ENCODE measurements at regions not wholly inside any gene's neighbourhood (a gene's known extent, or its start where the extent isn't known, plus 50 kb on each side); places are given as distances from the start of the nearest gene placed in this dataset.
"Not testable (repeated sequence)": the region's sequence is repeated elsewhere in the genome, so short reads cannot be mapped to it uniquely, and the experiment has no call there.

DNA sequence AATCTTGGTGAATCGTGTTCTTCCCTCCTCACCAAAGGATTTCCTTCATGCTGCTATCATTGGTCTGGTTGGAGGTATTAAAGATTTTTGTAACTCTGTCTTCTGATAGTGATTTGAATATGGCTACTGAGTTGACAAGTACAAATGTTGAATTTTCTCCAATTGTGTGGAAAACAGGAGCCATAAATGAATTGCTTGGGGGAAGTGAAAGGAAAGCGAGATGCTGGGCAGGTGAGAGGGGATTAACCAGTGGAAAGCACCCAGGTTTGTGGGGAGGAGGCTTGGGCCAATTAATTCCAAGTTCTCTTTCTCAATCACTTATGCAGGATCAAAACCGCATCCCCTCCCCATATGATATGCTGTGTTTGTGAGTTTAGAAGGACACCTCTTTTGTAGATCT, 372.5 kb downstream of the IL20RB start:
- no peak overlapping the region for H3K4me2 ChIP-seq (ENCODE audit: low read length)
- BruUV-seq (replicated peaks), result no TSS peak
- no peak overlapping the region for H3K27ac ChIP-seq (ENCODE audit: low read depth, low read length, poor library complexity, severe bottlenecking)
- H3K36me3 ChIP-seq (ENCODE audit: insufficient read depth, low read length), result no peaks in the 10 kb centered on the region
- no peak for DNase-seq (ENCODE audit: low spot score)
- no peaks in the 10 kb centered on the region for H3K4me1 ChIP-seq (ENCODE audit: insufficient read depth, low read length, poor library complexity, severe bottlenecking)
- H4K20me1 ChIP-seq (ENCODE audit: insufficient read depth, low read length), result no peaks in the 10 kb centered on the region
- H3K9me2 ChIP-seq (ENCODE audit: insufficient read depth, low read length), result no peaks in the 10 kb centered on the region
- H3K4me3 ChIP-seq (ENCODE audit: low read depth, low read length, poor library complexity, severe bottlenecking), result no peak overlapping the region
- TF ChIP-seq, protein P1, sequence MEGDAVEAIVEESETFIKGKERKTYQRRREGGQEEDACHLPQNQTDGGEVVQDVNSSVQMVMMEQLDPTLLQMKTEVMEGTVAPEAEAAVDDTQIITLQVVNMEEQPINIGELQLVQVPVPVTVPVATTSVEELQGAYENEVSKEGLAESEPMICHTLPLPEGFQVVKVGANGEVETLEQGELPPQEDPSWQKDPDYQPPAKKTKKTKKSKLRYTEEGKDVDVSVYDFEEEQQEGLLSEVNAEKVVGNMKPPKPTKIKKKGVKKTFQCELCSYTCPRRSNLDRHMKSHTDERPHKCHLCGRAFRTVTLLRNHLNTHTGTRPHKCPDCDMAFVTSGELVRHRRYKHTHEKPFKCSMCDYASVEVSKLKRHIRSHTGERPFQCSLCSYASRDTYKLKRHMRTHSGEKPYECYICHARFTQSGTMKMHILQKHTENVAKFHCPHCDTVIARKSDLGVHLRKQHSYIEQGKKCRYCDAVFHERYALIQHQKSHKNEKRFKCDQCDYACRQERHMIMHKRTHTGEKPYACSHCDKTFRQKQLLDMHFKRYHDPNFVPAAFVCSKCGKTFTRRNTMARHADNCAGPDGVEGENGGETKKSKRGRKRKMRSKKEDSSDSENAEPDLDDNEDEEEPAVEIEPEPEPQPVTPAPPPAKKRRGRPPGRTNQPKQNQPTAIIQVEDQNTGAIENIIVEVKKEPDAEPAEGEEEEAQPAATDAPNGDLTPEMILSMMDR (conservative IDR thresholded peaks at IDR 0.05; ENCODE audit: low read length), result no peak
- TF ChIP-seq EZH2phosphoT487 (IDR thresholded peaks at IDR 0.05; ENCODE audit: borderline replicate concordance, low read depth, low read length), result no peak
- H3K79me2 ChIP-seq (ENCODE audit: insufficient read depth, low read depth, low read length), result no peaks in the 10 kb centered on the region
- intact Hi-C loops (cut with micrococcal nuclease; ENCODE audit: unreplicated experiment), result no loop called here
- CTCF ChIA-PET (ENCODE audit: unreplicated experiment), result no interaction called here
- H2AFZ ChIP-seq (ENCODE audit: low read length), result no peak overlapping the region
- POLR2A ChIA-PET, result no interaction called here
- no peaks in the 10 kb centered on the region for H3K9me3 ChIP-seq (ENCODE audit: low read length)

DNA sequence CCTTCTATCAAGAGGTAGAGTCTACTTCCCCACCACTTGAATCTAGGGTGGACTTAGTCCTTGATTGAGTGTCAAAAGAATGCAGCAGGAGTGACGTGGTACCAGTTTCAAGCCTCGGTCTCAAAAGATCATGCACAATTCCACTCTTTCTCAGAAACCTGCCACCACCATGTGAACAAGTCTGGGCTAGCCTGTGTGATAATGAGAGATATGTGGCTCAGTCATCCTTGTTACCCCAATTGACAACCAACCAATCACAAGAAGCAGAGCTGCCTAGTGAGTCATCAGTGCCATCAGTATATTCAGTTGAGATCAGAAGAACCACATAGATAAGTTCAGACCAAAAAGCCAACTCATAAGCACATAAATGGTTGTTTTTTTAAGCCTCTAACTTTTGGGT, 374.5 kb downstream of the IL20RB start:
- CTCF ChIA-PET (ENCODE audit: unreplicated experiment), result no interaction called here
- intact Hi-C loops (cut with micrococcal nuclease; ENCODE audit: unreplicated experiment), result no loop called here
- BruUV-seq (replicated peaks), result no TSS peak
- no peak overlapping the region for H3K4me3 ChIP-seq (ENCODE audit: low read depth, low read length, poor library complexity, severe bottlenecking)
- H3K27ac ChIP-seq (ENCODE audit: low read depth, low read length, poor library complexity, severe bottlenecking), result no peak overlapping the region
- TF ChIP-seq, protein P1 (conservative IDR thresholded peaks at IDR 0.05; ENCODE audit: low read length), result no peak
- TF ChIP-seq EZH2phosphoT487 (IDR thresholded peaks at IDR 0.05; ENCODE audit: borderline replicate concordance, low read depth, low read length), result no peak
- no peaks in the 10 kb centered on the region for H4K20me1 ChIP-seq (ENCODE audit: insufficient read depth, low read length)
- H3K36me3 ChIP-seq (ENCODE audit: insufficient read depth, low read length), result no peaks in the 10 kb centered on the region
- H3K4me2 ChIP-seq (ENCODE audit: low read length), result no peak overlapping the region
- no peaks in the 10 kb centered on the region for H3K9me2 ChIP-seq (ENCODE audit: insufficient read depth, low read length)
- POLR2A ChIA-PET, result no interaction called here
- no peak for DNase-seq (ENCODE audit: low spot score)
- no peaks in the 10 kb centered on the region for H3K4me1 ChIP-seq (ENCODE audit: insufficient read depth, low read length, poor library complexity, severe bottlenecking)
- H3K9me3 ChIP-seq (ENCODE audit: low read length), result no peaks in the 10 kb centered on the region
- H3K79me2 ChIP-seq (ENCODE audit: insufficient read depth, low read depth, low read length), result no peaks in the 10 kb centered on the region
- H2AFZ ChIP-seq (ENCODE audit: low read length), result no peak overlapping the region

DNA sequence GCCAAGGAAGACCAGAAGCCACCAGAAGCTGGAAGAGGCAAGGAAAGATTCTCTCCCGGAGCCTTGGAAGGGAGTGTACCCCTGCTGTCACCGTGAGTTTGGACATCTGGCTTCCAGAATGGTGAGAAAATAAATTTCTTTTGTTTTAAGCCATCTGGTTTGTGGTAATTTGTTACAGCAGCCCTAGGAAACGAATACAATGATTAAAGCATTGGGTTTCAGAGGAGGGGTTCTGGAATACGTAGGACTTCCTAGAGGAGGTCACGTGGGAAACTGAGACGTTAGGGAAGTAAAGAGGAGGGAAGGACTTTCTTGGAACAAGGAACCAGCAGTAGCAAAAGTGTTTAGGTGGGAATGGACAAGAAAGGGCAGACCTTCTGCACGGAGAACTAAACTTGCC, 377.7 kb downstream of the IL20RB start:
- intact Hi-C loops (cut with micrococcal nuclease; ENCODE audit: unreplicated experiment), result no loop called here
- H3K9me2 ChIP-seq (ENCODE audit: insufficient read depth, low read length), result no peaks in the 10 kb centered on the region
- TF ChIP-seq, protein P1 (conservative IDR thresholded peaks at IDR 0.05; ENCODE audit: low read length), result no peak
- TF ChIP-seq EZH2phosphoT487 (IDR thresholded peaks at IDR 0.05; ENCODE audit: borderline replicate concordance, low read depth, low read length), result no peak
- no peak overlapping the region for H2AFZ ChIP-seq (ENCODE audit: low read length)
- ChIA-PET CTCF (ENCODE audit: unreplicated experiment) (no interaction called here), POLR2A (no interaction called here)
- no peaks in the 10 kb centered on the region for H3K4me1 ChIP-seq (ENCODE audit: insufficient read depth, low read length, poor library complexity, severe bottlenecking)
- H4K20me1 ChIP-seq (ENCODE audit: insufficient read depth, low read length), result no peaks in the 10 kb centered on the region
- DNase-seq (ENCODE audit: low spot score), result no peak
- H3K4me2 ChIP-seq (ENCODE audit: low read length), result no peak overlapping the region
- no TSS peak for BruUV-seq (replicated peaks)
- no peaks in the 10 kb centered on the region for H3K79me2 ChIP-seq (ENCODE audit: insufficient read depth, low read depth, low read length)
- no peaks in the 10 kb centered on the region for H3K36me3 ChIP-seq (ENCODE audit: insufficient read depth, low read length)
- H3K9me3 ChIP-seq (ENCODE audit: low read length), result 0 out of 2 replicates have a peak, but pooled peaks cover 5% of the 10 kb centered on the region
- no peak overlapping the region for H3K27ac ChIP-seq (ENCODE audit: low read depth, low read length, poor library complexity, severe bottlenecking)
- no peak overlapping the region for H3K4me3 ChIP-seq (ENCODE audit: low read depth, low read length, poor library complexity, severe bottlenecking)

- H3K79me2 ChIP-seq (ENCODE audit: insufficient read depth, low read depth, low read length); DNase-seq (ENCODE audit: low spot score); POLR2A ChIA-PET; intact Hi-C loops (cut with micrococcal nuclease; ENCODE audit: unreplicated experiment); H3K9me3 ChIP-seq (ENCODE audit: low read length); H3K36me3 ChIP-seq (ENCODE audit: insufficient read depth, low read length); H3K27ac ChIP-seq (ENCODE audit: low read depth, low read length, poor library complexity, severe bottlenecking); H3K9me2 ChIP-seq (ENCODE audit: insufficient read depth, low read length); CTCF ChIA-PET (ENCODE audit: unreplicated experiment); H2AFZ ChIP-seq (ENCODE audit: low read length); H3K4me3 ChIP-seq (ENCODE audit: low read depth, low read length, poor library complexity, severe bottlenecking); H3K4me1 ChIP-seq (ENCODE audit: insufficient read depth, low read length, poor library complexity, severe bottlenecking); H4K20me1 ChIP-seq (ENCODE audit: insufficient read depth, low read length); BruUV-seq (replicated peaks); H3K4me2 ChIP-seq (ENCODE audit: low read length): not testable (repeated sequence)
Measured at GRCh38 chr3:137338400-137338799, 380.6 kb downstream of the IL20RB start.
